ENCODE measurements at regions not wholly inside any gene's neighbourhood (a gene's known extent, or its start where the extent isn't known, plus 50 kb on each side); places are given as distances from the start of the nearest gene placed in this dataset.
A peak's percentile ranks its signal among the peaks of the same experiment; 100 is the strongest.

- no peak for DNase-seq (ENCODE audit: low read depth)
These were observed 225.9 kb upstream of the IRX3 start for GRCh38 chr16:54512467-54512995.

- DNase-seq (ENCODE audit: low read depth): peak; percentile 37
These were observed 224.7 kb upstream of the IRX3 start for GRCh38 chr16:54511222-54511731.

- DNase-seq (ENCODE audit: low read depth): peak; percentile 24
These were observed 224.2 kb upstream of the IRX3 start for GRCh38 chr16:54510685-54511221.

- DNase-seq (ENCODE audit: low read depth): no peak
These were observed 222.9 kb upstream of the IRX3 start for GRCh38 chr16:54509456-54509855.

GRCh38 chr16:54508351-54508750, 221.8 kb upstream of the IRX3 start:
- DNase-seq (ENCODE audit: low read depth): no peak

- DNase-seq (ENCODE audit: low read depth): no peak
These were observed 220.3 kb upstream of the IRX3 start for GRCh38 chr16:54506741-54507500.

- no peak for DNase-seq (ENCODE audit: low read depth)
These were observed 219.6 kb upstream of the IRX3 start for GRCh38 chr16:54506214-54506580.

GRCh38 chr16:54505549-54506213, 219.1 kb upstream of the IRX3 start:
- DNase-seq (ENCODE audit: low read depth): no peak

GRCh38 chr16:54504372-54504771, 217.8 kb upstream of the IRX3 start:
- DNase-seq (ENCODE audit: low read depth): no peak

GRCh38 chr16:54503856-54504219, 217.3 kb upstream of the IRX3 start:
- no peak for DNase-seq (ENCODE audit: low read depth)

GRCh38 chr16:54503011-54503855, 216.6 kb upstream of the IRX3 start:
- DNase-seq (ENCODE audit: low read depth): no peak

GRCh38 chr16:54501797-54502196, 215.2 kb upstream of the IRX3 start:
- no peak for DNase-seq (ENCODE audit: low read depth)

GRCh38 chr16:54493594-54493993, 207.0 kb upstream of the IRX3 start:
- DNase-seq (ENCODE audit: low read depth): peak; percentile 4

GRCh38 chr16:54493061-54493460, 206.5 kb upstream of the IRX3 start:
- peak; percentile 52 for DNase-seq (ENCODE audit: low read depth)

GRCh38 chr16:54490112-54490488, 203.5 kb upstream of the IRX3 start:
- no peak for DNase-seq (ENCODE audit: low read depth)

- no peak for DNase-seq (ENCODE audit: low read depth)
These were observed 202.9 kb upstream of the IRX3 start for GRCh38 chr16:54489225-54490111.

- no peak for DNase-seq (ENCODE audit: low read depth)
These were observed 202.1 kb upstream of the IRX3 start for GRCh38 chr16:54488729-54489128.

- DNase-seq (ENCODE audit: low read depth): no peak
These were observed 201.3 kb upstream of the IRX3 start for GRCh38 chr16:54487933-54488332.

- no peak for DNase-seq (ENCODE audit: low read depth)
These were observed 198.1 kb upstream of the IRX3 start for GRCh38 chr16:54484700-54485099.

- DNase-seq (ENCODE audit: low read depth): no peak
These were observed 196.4 kb upstream of the IRX3 start for GRCh38 chr16:54482892-54483574.
